Thyroid gland (tissue), 4 donors: ENCODE measurements at regions not wholly inside any gene's neighbourhood (a gene's known extent, or its start where the extent isn't known, plus 50 kb on each side); places are given as distances from the start of the nearest gene placed in this dataset.

Experiments
- CTCF ChIP-seq, 6 experiments: fragments of 200-600 bp in 3 of 6; fragments of 450-650 bp in 3 of 6; sonication (generic) in 3 of 6; IDR thresholded peaks; one replicate each; pipeline ENCODE4 v1.5.1; 2016 to 2019; ENCODE audit warnings: antibody characterized with exemption in 6 of 6, mild to moderate bottlenecking in 2 of 6, inconsistent platforms in 1 of 6, moderate library complexity in 1 of 6
- POLR2A ChIP-seq, 2 donors: fragments of 450-650 bp; IDR thresholded peaks; one replicate each; pipeline ENCODE4 v1.6.1; 2017; ENCODE audit warnings: antibody characterized with exemption in 2 of 2, mild to moderate bottlenecking in 2 of 2, moderate library complexity in 1 of 2

- no peak for TF ChIP-seq CTCF (IDR thresholded peaks at IDR 0.05)
- TF ChIP-seq POLR2A (IDR thresholded peaks at IDR 0.05) = no peak
These were observed 111.5 kb downstream of the LARP7 start for GRCh38 chr4:112748352-112748878.
